WTC11 (cell line): ENCODE measurements at regions not wholly inside any gene's neighbourhood (a gene's known extent, or its start where the extent isn't known, plus 50 kb on each side); places are given as distances from the start of the nearest gene placed in this dataset.
"Not testable (repeated sequence)": the region's sequence is repeated elsewhere in the genome, so short reads cannot be mapped to it uniquely, and the experiment has no call there.

Experiments used
- ATAC-seq: fragments of 200-7000 bp; cut with Tn5 transposase; 2 replicates; pipeline ENCODE4 v1.10.0; 2021; ENCODE audit warnings: mild to moderate bottlenecking, moderate library complexity
- CTCF ChIA-PET: fragments of 300-600 bp; sonication (Branson Sonifier 250); formaldehyde crosslinking; loops from one replicate; lab custom pipeline; 2021; ENCODE audit warnings: antibody characterized with exemption; lab: Charles Lee
- POLR2A ChIA-PET: fragments of 350-600 bp; sonication (Branson Sonifier 250); formaldehyde crosslinking; loops from one replicate; lab custom pipeline; 2021; ENCODE audit warnings: antibody characterized with exemption; lab: Charles Lee
- DNase-seq: peaks from one replicate; pipeline ENCODE4 v3.0.0; 2021; ENCODE audit warnings: low spot score
- H3K27ac Mint-ChIP-seq: 2 replicates; pipeline ENCODE4 v1.8.0; 2021; ENCODE audit warnings: mixed read lengths
- H3K27me3 Mint-ChIP-seq: 2 replicates; pipeline ENCODE4 v1.8.0; 2021; ENCODE audit warnings: low read depth, mild to moderate bottlenecking, moderate library complexity, mixed read lengths
- H3K36me3 Mint-ChIP-seq: 2 replicates; pipeline ENCODE4 v1.8.0; 2021; ENCODE audit warnings: mixed read lengths
- H3K4me1 Mint-ChIP-seq: 2 replicates; pipeline ENCODE4 v1.8.0; 2022; ENCODE audit warnings: mixed read lengths
- H3K4me3 Mint-ChIP-seq: 2 replicates; pipeline ENCODE4 v1.8.0; 2021; ENCODE audit warnings: mild to moderate bottlenecking, moderate library complexity, mixed read lengths
- H3K9me3 Mint-ChIP-seq: 2 replicates; pipeline ENCODE4 v1.8.0; 2021; ENCODE audit warnings: mixed read lengths
- JUN ChIP-seq: sonication (generic); formaldehyde crosslinking; IDR thresholded peaks from 2 replicates; pipeline ENCODE4 v1.8.0; 2023; ENCODE audit warnings: mild to moderate bottlenecking, missing genetic modification reagents
- KAT7 ChIP-seq: sonication (generic); formaldehyde crosslinking; IDR thresholded peaks from 2 replicates; pipeline ENCODE4 v1.8.1; 2023; ENCODE audit warnings: missing genetic modification reagents, mild to moderate bottlenecking, borderline replicate concordance
- TF ChIP-seq, protein P1 (sequence below): sonication (generic); formaldehyde crosslinking; IDR thresholded peaks from 2 replicates; pipeline ENCODE4 v1.8.1; 2023; ENCODE audit warnings: mild to moderate bottlenecking, missing genetic modification reagents
- TF ChIP-seq, protein P2 (sequence below): sonication (generic); formaldehyde crosslinking; conservative IDR thresholded peaks from 2 replicates; pipeline ENCODE4 v1.8.1; 2022; ENCODE audit warnings: mild to moderate bottlenecking, missing genetic modification reagents
- TF ChIP-seq, protein P3 (sequence below): fragments of 250-450 bp; sonication (Bioruptor Pico); conservative IDR thresholded peaks from 2 replicates; pipeline ENCODE4 v1.9.0; 2021; ENCODE audit warnings: mild to moderate bottlenecking
- TF ChIP-seq, protein P4 (sequence below): sonication (generic); formaldehyde crosslinking; IDR thresholded peaks from 2 replicates; pipeline ENCODE4 v1.8.0; 2022; ENCODE audit warnings: missing genetic modification reagents
- TF ChIP-seq, protein P5 (sequence below): sonication (generic); formaldehyde crosslinking; IDR thresholded peaks from 2 replicates; pipeline ENCODE4 v1.8.0; 2022; ENCODE audit warnings: mild to moderate bottlenecking, missing genetic modification reagents

DNA sequence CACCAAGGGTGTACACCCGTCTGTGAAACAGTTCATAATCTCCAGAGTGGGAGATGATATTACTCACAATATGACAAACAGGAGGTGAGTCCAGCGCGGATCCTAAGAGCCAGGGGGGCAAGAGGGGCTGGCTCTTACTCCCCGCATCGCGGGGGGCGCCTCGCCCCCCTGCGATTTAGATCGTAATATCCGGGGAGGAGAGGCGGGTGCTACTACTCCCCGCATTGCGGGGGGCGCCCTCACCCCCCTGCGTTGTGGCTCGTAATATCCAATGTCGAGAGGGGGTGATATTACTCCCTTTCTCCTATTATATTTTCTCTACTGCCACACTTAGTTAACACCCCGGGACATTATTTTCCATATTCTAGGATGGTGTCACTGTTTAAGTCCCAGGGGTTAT lies 131.9 kb downstream of the ADRA2C start (continued):
- TF ChIP-seq, protein P1, sequence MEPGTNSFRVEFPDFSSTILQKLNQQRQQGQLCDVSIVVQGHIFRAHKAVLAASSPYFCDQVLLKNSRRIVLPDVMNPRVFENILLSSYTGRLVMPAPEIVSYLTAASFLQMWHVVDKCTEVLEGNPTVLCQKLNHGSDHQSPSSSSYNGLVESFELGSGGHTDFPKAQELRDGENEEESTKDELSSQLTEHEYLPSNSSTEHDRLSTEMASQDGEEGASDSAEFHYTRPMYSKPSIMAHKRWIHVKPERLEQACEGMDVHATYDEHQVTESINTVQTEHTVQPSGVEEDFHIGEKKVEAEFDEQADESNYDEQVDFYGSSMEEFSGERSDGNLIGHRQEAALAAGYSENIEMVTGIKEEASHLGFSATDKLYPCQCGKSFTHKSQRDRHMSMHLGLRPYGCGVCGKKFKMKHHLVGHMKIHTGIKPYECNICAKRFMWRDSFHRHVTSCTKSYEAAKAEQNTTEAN (CRISPR knock-in tag): no peak
- TF ChIP-seq, protein P2, sequence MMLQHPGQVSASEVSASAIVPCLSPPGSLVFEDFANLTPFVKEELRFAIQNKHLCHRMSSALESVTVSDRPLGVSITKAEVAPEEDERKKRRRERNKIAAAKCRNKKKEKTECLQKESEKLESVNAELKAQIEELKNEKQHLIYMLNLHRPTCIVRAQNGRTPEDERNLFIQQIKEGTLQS (CRISPR knock-in tag): no peak
- TF ChIP-seq KAT7 (no peak), JUN (CRISPR knock-in tag) (no peak)
- TF ChIP-seq, protein P3, sequence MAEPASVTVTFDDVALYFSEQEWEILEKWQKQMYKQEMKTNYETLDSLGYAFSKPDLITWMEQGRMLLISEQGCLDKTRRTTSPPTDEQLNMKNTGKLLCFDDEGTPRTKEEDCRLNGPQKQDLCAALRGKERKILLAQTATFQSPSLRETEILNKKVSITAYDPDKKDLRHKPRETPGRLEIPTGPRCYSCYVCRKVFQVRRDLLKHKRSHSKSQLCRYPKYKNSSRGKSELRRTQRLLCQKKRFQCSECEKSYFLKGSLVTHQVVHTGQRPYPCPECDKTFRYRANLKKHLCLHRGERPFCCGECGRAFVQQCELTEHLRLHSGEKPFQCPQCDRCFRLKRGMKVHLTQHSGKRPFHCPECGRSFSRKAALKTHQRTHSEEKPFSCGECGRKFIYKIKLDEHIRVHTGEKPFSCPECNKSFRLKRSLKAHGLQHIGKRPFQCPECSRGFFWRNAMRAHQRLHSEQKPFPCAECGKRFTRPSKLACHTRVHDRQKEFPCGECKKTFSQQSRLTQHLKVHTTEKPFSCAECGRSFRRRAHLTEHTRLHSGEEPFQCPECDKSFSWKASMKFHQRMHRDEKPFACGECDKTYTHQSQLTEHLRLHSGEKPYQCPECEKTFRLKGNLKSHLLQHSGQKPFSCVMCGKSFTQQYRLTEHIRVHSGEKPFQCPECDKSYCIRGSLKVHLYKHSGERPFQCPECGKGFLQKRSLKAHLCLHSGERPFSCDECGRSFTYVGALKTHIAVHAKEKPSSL: no peak
- TF ChIP-seq, protein P4, sequence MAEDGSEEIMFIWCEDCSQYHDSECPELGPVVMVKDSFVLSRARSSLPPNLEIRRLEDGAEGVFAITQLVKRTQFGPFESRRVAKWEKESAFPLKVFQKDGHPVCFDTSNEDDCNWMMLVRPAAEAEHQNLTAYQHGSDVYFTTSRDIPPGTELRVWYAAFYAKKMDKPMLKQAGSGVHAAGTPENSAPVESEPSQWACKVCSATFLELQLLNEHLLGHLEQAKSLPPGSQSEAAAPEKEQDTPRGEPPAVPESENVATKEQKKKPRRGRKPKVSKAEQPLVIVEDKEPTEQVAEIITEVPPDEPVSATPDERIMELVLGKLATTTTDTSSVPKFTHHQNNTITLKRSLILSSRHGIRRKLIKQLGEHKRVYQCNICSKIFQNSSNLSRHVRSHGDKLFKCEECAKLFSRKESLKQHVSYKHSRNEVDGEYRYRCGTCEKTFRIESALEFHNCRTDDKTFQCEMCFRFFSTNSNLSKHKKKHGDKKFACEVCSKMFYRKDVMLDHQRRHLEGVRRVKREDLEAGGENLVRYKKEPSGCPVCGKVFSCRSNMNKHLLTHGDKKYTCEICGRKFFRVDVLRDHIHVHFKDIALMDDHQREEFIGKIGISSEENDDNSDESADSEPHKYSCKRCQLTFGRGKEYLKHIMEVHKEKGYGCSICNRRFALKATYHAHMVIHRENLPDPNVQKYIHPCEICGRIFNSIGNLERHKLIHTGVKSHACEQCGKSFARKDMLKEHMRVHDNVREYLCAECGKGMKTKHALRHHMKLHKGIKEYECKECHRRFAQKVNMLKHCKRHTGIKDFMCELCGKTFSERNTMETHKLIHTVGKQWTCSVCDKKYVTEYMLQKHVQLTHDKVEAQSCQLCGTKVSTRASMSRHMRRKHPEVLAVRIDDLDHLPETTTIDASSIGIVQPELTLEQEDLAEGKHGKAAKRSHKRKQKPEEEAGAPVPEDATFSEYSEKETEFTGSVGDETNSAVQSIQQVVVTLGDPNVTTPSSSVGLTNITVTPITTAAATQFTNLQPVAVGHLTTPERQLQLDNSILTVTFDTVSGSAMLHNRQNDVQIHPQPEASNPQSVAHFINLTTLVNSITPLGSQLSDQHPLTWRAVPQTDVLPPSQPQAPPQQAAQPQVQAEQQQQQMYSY (CRISPR knock-in tag): no peak
- TF ChIP-seq, protein P5, sequence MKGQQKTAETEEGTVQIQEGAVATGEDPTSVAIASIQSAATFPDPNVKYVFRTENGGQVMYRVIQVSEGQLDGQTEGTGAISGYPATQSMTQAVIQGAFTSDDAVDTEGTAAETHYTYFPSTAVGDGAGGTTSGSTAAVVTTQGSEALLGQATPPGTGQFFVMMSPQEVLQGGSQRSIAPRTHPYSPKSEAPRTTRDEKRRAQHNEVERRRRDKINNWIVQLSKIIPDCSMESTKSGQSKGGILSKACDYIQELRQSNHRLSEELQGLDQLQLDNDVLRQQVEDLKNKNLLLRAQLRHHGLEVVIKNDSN (CRISPR knock-in tag): no peak

DNA sequence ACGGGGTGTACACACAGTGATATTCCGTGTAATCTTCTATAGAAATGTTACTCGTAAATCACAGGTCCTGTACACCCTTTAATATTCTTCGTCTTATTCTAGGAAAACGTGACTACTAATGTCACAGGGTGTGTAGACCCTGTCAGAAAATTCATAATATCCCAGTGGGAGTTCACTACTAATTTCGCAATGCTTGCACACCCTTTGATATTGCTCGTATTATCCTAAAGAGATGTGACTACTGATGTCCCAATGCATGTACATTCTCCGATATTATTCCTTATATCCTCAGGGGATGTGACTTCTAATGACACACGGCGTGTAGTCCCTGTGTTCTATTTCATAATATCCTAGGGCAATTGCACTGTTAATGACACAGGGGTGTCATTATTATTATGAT lies 132.7 kb downstream of the ADRA2C start:
- POLR2A ChIA-PET, H3K9me3 Mint-ChIP-seq, H3K27ac Mint-ChIP-seq, H3K36me3 Mint-ChIP-seq, ATAC-seq, DNase-seq, H3K27me3 Mint-ChIP-seq, CTCF ChIA-PET, H3K4me3 Mint-ChIP-seq: not testable (repeated sequence)
- peaks cover 27% of the 10 kb centered on the region for H3K4me1 Mint-ChIP-seq

DNA sequence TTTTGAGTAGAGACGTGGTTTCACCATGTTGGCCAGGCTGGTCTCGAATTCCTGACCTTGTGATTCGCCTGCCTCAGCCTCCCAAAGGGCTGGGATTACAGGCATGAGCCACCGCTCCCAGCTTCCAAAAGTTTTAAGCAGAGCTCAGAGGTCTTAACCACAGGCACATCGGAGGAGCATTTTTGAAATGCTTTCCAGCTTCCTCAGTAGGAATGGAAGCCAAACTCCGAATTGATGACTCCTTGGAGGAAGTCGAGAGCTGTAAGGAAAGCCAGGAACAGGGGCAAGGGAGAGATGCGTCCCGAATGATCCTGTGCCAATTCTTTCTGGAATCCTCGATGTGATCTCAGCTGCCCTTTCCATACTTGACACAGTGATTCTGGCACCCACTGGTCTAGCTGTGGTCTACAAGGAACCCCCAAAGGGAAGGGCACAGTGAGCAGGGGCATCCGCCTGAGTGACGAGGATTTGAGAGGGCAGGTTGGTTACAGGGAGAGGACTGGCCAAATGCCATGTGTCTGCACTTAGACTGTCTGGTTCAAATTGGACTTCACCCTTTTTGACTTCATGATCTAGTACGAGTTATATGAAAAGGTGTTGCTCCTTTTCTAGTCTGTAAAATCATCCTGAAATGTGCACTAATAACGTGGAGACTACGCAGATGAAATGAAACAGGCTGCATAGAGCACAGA lies 138.2 kb downstream of the ADRA2C start:
- H3K36me3 Mint-ChIP-seq, H3K4me1 Mint-ChIP-seq, CTCF ChIA-PET, H3K9me3 Mint-ChIP-seq, DNase-seq, POLR2A ChIA-PET, H3K4me3 Mint-ChIP-seq, H3K27ac Mint-ChIP-seq, ATAC-seq: not testable (repeated sequence)
- peaks cover 17% of the 10 kb centered on the region for H3K27me3 Mint-ChIP-seq

DNA sequence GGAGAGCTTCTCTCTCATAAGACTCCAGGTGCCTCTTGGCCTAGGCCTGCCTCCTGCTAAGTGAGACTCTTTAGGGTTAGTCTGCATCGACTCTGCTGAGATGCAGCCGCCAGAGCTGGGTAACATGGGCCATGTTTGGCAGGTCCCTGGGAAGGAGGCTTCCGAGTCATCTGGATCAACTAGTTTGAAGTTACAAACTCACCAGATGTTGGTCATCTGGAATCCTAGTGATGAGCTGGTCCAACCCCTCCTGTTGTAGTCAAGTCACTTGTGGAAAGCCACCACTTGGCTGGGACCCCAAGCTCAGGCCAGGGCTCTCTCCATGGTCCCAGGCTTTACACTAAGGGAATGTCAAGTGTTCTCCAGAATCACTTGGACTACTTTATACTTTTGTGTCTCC lies 143.4 kb downstream of the ADRA2C start:
- H3K4me1 Mint-ChIP-seq, H3K4me3 Mint-ChIP-seq, DNase-seq, H3K27ac Mint-ChIP-seq, H3K36me3 Mint-ChIP-seq, POLR2A ChIA-PET, ATAC-seq: not testable (repeated sequence)
- CTCF ChIA-PET: interaction anchor here (1.2 kb wide), 1 partner anchor 162 kb away, joined by 3 read pairs; no protein-coding TSS in a partner anchor
- H3K27me3 Mint-ChIP-seq: peaks cover 26% of the 10 kb centered on the region
- peaks cover 20% of the 10 kb centered on the region for H3K9me3 Mint-ChIP-seq

DNA sequence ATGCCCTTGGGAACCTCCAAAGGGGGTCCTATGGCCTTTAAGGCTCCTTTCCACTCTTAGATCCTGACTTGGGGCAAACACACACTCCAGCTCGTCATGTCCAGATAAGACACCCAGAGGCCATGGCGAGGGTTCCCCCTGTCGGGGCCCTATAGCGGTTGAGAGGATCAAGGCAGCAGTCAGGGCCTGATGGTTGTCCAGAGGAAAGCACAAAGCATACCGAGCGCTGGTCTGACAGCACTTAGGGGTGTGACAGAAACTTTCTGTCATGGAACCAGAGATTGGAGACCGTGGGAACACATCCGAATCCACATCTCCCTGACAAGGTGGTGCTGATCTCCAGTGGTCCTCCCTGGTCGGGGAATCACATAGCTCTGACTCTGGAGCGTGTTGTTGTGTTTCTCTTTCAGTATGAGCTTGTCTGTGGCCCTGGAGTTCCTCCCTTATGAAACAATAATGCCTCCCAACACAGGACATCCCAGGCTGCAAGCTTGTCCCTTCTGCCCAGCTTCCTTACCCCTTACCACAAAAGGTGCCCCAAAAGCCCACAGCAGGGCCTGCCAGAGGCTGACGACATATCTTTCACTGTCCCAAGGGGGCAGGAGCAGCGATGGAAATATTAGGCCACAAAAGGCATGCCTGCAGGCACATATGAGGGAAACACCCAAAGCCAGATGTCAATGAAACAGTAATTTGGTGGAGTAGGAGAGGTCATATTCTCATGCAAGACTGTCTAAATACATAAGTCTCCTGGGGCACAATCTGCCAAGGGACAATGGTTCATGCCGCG lies 144.2 kb downstream of the ADRA2C start:
- H3K4me3 Mint-ChIP-seq, POLR2A ChIA-PET, H3K27ac Mint-ChIP-seq, H3K36me3 Mint-ChIP-seq, ATAC-seq, H3K4me1 Mint-ChIP-seq, DNase-seq: not testable (repeated sequence)
- Mint-ChIP-seq H3K27me3 (peaks cover 29% of the 10 kb centered on the region), H3K9me3 (peaks cover 20% of the 10 kb centered on the region)
- CTCF ChIA-PET: interaction anchor here (1.2 kb wide), 1 partner anchor 163 kb away, joined by 3 read pairs; no protein-coding TSS in a partner anchor
